Psoas muscle (tissue), 7 donors: ENCODE measurements at regions not wholly inside any gene's neighbourhood (a gene's known extent, or its start where the extent isn't known, plus 50 kb on each side); places are given as distances from the start of the nearest gene placed in this dataset.

Experiments
- ATAC-seq, 4 donors: fragments of 200-7000 bp; cut with Tn5 transposase; one replicate each; pipeline ENCODE4 v1.9.1; 2020; ENCODE audit warnings: moderate library complexity in 3 of 4, mild to moderate bottlenecking in 2 of 4
- DNase-seq, 2 donors: peaks; one replicate each; pipeline ENCODE4 v3.0.0-alpha.2; 2020
- H3K27ac ChIP-seq: fragments of 200-600 bp; one replicate; pipeline ENCODE4 v1.8.0; 2022
- H3K27me3 ChIP-seq, 3 donors: fragments of 200-600 bp in 1 of 3; one replicate each; pipeline versions ENCODE4 v1.6.1 to v1.8.0; 2013 to 2022; ENCODE audit warnings: low read length in 2 of 3, mild to moderate bottlenecking in 2 of 3, moderate library complexity in 1 of 3; ENCODE audit not compliant: insufficient read depth in 3 of 3
- H3K36me3 ChIP-seq, 2 donors: fragments of 200-600 bp in 1 of 2; one replicate each; pipeline versions ENCODE4 v1.6.1 to v1.8.0; 2013 to 2022; ENCODE audit warnings: low read depth in 1 of 2, mild to moderate bottlenecking in 1 of 2, moderate library complexity in 1 of 2; ENCODE audit not compliant: insufficient read depth in 1 of 2
- H3K4me1 ChIP-seq: fragments of 200-600 bp; one replicate; pipeline ENCODE4 v1.8.0; 2022
- H3K4me3 ChIP-seq: fragments of 200-600 bp; one replicate; pipeline ENCODE4 v1.8.0; 2022; ENCODE audit warnings: mild to moderate bottlenecking
- H3K9me3 ChIP-seq: fragments of 200-600 bp; one replicate; pipeline ENCODE4 v1.8.0; 2022
- CTCF ChIP-seq: fragments of 200-600 bp; IDR thresholded peaks from one replicate; pipeline ENCODE4 v1.8.0; 2022; ENCODE audit warnings: antibody characterized with exemption
- WGBS, 3 donors: extraction: QIAGEN DNeasy Blood & Tissue Kit; methylation state at CpG; one replicate each; pipeline versions ENCODE4 v1.1.6 to v1.1.7; 2013; 5-methylcytosine and 5-hydroxymethylcytosine counted together
- intact Hi-C, 2 donors: fragments of 100-400 bp; cut with DNase I; formaldehyde crosslinking; loops; one replicate each; pipeline versions ENCODE4 v1.11.0 to v1.14.2; 2022
- donor health status: healthy with polysubstance abuse.
- donor health status: DM: no; HTN: no; CAD: no; lungs with moderate emphysema.
- donor health status: Bipolar disorder and iron deficiency.
- donor health status: healthy.
- donor health status: DM: yes; HTN: yes; CAD: no.
- donor health status: DM: no; HTN: no; CAD: no.
- donor health status: DM: yes; HTN: yes; CAD: no.

DNA sequence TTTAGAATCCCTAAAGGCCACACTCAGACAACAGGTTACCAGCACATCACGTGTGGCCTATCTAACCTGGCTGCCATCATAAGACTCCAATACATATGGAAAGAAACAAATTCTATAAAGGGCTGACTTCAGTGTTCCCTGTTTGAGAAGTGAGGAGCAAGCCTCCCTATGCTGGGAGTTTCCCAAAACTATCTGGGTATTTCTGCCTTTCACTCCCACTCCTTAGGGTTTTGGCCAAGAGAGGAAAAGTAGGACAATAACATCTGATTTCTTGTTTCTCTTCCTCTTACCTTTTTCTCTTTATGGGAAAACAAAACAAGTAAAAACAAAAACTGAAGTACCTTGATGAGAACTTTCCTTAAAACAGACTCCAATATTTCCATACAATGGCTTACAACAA is 121.5 kb upstream of the COL8A1 start:
- intact Hi-C loops: no loop called here
- DNase-seq: no peak
- H3K27me3 ChIP-seq: peaks cover 0 to 2% (median 0%) of the 10 kb centered on the region in 3 donors
- H3K9me3 ChIP-seq: no peaks in the 10 kb centered on the region
- no peak for ATAC-seq
- WGBS, 3 donors: 86 to 92% (median 86%) methylated on average over 1 of the region's 1 CpG
- no peak for TF ChIP-seq CTCF
- H3K4me1 ChIP-seq: no peaks in the 10 kb centered on the region
- no peaks in the 10 kb centered on the region for H3K36me3 ChIP-seq
- no peak overlapping the region for H3K27ac ChIP-seq
- no peak overlapping the region for H3K4me3 ChIP-seq

GRCh38 chr3:99515891-99516290 is 122.5 kb upstream of the COL8A1 start:
- no peak for TF ChIP-seq CTCF
- no peaks in the 10 kb centered on the region for H3K36me3 ChIP-seq
- no peak overlapping the region for H3K4me3 ChIP-seq
- intact Hi-C loops: no loop called here
- ATAC-seq (no peak), DNase-seq (no peak)
- no peaks in the 10 kb centered on the region for H3K9me3 ChIP-seq
- peaks cover 0 to 2% (median 0%) of the 10 kb centered on the region in 3 donors for H3K27me3 ChIP-seq
- no peaks in the 10 kb centered on the region for H3K4me1 ChIP-seq
- no peak overlapping the region for H3K27ac ChIP-seq
- 79 to 85% (median 80%) methylated on average over 4 of the region's 4 CpGs for WGBS, 3 donors

DNA sequence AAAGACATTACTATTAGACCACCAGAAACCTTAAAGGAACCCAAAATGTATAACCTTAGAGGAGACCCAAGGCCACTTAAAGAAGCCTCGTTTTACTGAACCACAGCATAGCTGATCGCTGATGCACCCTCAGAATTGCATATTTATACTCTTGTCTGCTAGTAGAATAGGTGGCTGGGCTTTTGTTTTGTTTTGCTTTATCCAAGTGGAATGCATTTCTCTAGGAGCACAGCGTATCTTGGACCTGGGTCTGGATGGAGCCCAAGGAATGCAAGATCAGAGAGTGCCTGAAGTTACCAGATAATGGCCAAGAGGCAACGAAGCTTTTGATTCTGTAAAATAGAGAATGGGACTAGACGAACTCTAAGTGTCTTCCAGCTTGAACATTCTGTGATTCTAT is 129.2 kb upstream of the COL8A1 start:
- H3K27me3 ChIP-seq: no peaks in the 10 kb centered on the region
- WGBS, 3 donors: 69 to 79% (median 74%) methylated on average over 5 of the region's 5 CpGs
- intact Hi-C loops: loop anchor here in 1 of 2 donors (10.0 kb wide), 1 partner anchor 246 kb away; no protein-coding TSS in a partner anchor
- H3K4me3 ChIP-seq: no peak overlapping the region
- no peaks in the 10 kb centered on the region for H3K9me3 ChIP-seq
- no peak overlapping the region for H3K27ac ChIP-seq
- no peak for ATAC-seq
- TF ChIP-seq CTCF: no peak
- no peaks in the 10 kb centered on the region for H3K36me3 ChIP-seq
- no peaks in the 10 kb centered on the region for H3K4me1 ChIP-seq
- DNase-seq: no peak

DNA sequence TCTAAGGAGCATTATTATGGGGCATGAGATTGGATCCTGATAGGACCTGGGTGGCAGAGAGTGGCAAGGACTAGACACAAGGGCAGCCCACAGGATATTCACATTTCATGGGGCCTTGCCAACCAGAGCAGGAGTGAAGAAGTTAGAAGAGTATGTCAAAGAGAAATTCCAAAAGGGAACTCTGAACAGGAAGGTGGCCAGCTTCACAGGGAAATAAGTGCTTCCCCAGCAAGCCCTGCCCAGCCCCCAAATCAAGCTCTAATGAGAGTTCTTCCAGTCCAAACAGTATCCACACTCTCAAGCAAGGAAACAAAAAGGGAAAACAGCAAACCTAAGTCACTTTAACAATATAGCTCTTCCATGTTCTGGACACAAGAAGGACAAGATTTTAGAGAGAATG is 130.2 kb upstream of the COL8A1 start:
- intact Hi-C loops: loop anchor here in 1 of 2 donors (10.0 kb wide), 1 partner anchor 247 kb away; no protein-coding TSS in a partner anchor

More for the DNA sequence above, 130.2 kb upstream of the COL8A1 start:
- no peak overlapping the region for H3K27ac ChIP-seq
- no peaks in the 10 kb centered on the region for H3K36me3 ChIP-seq
- no peaks in the 10 kb centered on the region for H3K27me3 ChIP-seq
- H3K4me3 ChIP-seq: no peak overlapping the region
- TF ChIP-seq CTCF: no peak
- no peaks in the 10 kb centered on the region for H3K4me1 ChIP-seq
- no peak for ATAC-seq
- no peaks in the 10 kb centered on the region for H3K9me3 ChIP-seq
- no peak for DNase-seq
